ENCODE measurements at regions not wholly inside any gene's neighbourhood (a gene's known extent, or its start where the extent isn't known, plus 50 kb on each side); places are given as distances from the start of the nearest gene placed in this dataset.

DNA sequence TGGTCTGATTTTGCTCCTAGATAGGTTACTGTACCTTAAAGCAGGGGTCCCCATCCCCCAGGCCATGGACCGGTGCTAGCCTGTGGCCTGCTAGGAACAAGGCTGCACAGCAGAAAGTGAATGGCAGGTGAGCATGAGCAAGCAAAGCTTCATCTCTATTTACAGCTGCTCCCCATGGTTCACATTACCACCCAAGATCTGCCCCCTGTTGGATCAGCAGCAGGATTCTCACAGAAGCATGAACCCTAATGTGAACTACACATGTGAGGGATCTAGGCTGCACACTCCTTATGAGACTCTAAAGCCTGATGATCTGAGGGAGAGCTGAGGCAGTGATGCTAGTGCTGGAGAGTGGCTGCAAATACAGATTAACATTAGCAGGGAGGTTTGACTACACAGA, 78.1 kb downstream of the DRD1 start:
- TF ChIP-seq, protein P1, sequence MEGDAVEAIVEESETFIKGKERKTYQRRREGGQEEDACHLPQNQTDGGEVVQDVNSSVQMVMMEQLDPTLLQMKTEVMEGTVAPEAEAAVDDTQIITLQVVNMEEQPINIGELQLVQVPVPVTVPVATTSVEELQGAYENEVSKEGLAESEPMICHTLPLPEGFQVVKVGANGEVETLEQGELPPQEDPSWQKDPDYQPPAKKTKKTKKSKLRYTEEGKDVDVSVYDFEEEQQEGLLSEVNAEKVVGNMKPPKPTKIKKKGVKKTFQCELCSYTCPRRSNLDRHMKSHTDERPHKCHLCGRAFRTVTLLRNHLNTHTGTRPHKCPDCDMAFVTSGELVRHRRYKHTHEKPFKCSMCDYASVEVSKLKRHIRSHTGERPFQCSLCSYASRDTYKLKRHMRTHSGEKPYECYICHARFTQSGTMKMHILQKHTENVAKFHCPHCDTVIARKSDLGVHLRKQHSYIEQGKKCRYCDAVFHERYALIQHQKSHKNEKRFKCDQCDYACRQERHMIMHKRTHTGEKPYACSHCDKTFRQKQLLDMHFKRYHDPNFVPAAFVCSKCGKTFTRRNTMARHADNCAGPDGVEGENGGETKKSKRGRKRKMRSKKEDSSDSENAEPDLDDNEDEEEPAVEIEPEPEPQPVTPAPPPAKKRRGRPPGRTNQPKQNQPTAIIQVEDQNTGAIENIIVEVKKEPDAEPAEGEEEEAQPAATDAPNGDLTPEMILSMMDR (IDR thresholded peaks at IDR 0.05) = no peak
- TF ChIP-seq POLR2A (IDR thresholded peaks at IDR 0.05) = no peak

Measured in Peyer's patch (tissue), 4 donors.